Lower leg skin (tissue), 3 donors: ENCODE measurements at regions not wholly inside any gene's neighbourhood (a gene's known extent, or its start where the extent isn't known, plus 50 kb on each side); places are given as distances from the start of the nearest gene placed in this dataset.

Source experiments
- CTCF ChIP-seq, 3 donors: fragments of 450-650 bp; IDR thresholded peaks; one replicate each; pipeline ENCODE4 v1.5.1; 2016; ENCODE audit warnings: antibody characterized with exemption in 3 of 3, mild to moderate bottlenecking in 3 of 3, moderate library complexity in 2 of 3
- POLR2A ChIP-seq, 2 donors: fragments of 450-650 bp; IDR thresholded peaks; one replicate each; pipeline ENCODE4 v1.6.1; 2016 to 2017; ENCODE audit warnings: antibody characterized with exemption in 2 of 2, mild to moderate bottlenecking in 1 of 2, moderate library complexity in 1 of 2

- TF ChIP-seq CTCF (IDR thresholded peaks at IDR 0.05) (no peak), POLR2A (IDR thresholded peaks at IDR 0.05) (no peak)
These were observed 144.5 kb downstream of the INSIG2 start for GRCh38 chr2:118232796-118233195.
